Keratinocyte (primary cell): ENCODE measurements at regions not wholly inside any gene's neighbourhood (a gene's known extent, or its start where the extent isn't known, plus 50 kb on each side); places are given as distances from the start of the nearest gene placed in this dataset.

Source experiments
- DNase-seq: peaks from one replicate; pipeline ENCODE4 v3.0.0-alpha.2; 2011; ENCODE audit warnings: low read depth, missing footprints, low spot score
- FAIRE-seq: peaks from 2 replicates; lab custom pipeline; 2011; peaks lifted over from hg19 to GRCh38; lab: Jason Lieb, UNC
- H2AFZ ChIP-seq: 2 replicates; pipeline ENCODE4 v1.6.0; 2012; ENCODE audit warnings: low read length, control low read depth, inconsistent platforms; ENCODE audit not compliant: control insufficient read depth
- H3K27ac ChIP-seq: 2 replicates; pipeline ENCODE4 v1.5.1; 2011; ENCODE audit warnings: low read length; ENCODE audit not compliant: control insufficient read depth, insufficient read depth
- H3K27me3 ChIP-seq: 3 replicates; pipeline ENCODE4 v1.6.0; 2011; ENCODE audit warnings: low read length; ENCODE audit not compliant: control insufficient read depth, insufficient read depth; ENCODE audit errors: extremely low read depth
- H3K36me3 ChIP-seq, 2 experiments: 2 replicates in 1 of 2; 3 replicates in 1 of 2; pipeline ENCODE4 v1.5.1; 2011; ENCODE audit warnings: low read length in 2 of 2, mild to moderate bottlenecking in 1 of 2; ENCODE audit not compliant: control insufficient read depth in 2 of 2, insufficient read depth in 2 of 2; ENCODE audit errors: extremely low read depth in 1 of 2
- H3K4me1 ChIP-seq: 3 replicates; pipeline ENCODE4 v1.5.1; 2011; ENCODE audit warnings: low read length; ENCODE audit not compliant: control insufficient read depth, insufficient read depth; ENCODE audit errors: extremely low read depth
- H3K4me2 ChIP-seq: 3 replicates; pipeline ENCODE4 v1.6.0; 2011; ENCODE audit warnings: low read depth, low read length; ENCODE audit not compliant: control insufficient read depth, insufficient read depth; ENCODE audit errors: extremely low read depth
- H3K4me3 ChIP-seq, 3 experiments: fragments of 200-600 bp in 1 of 3; sonication (generic) in 1 of 3; 2 replicates in 2 of 3; 3 replicates in 1 of 3; pipeline ENCODE4 v1.5.1; 2011 to 2016; ENCODE audit warnings: low read length in 3 of 3, mild to moderate bottlenecking in 3 of 3, control low read depth in 2 of 3, inconsistent platforms in 1 of 3, low read depth in 1 of 3, mixed read lengths in 1 of 3, mixed run types in 1 of 3, moderate library complexity in 1 of 3; ENCODE audit not compliant: control insufficient read depth in 2 of 3, insufficient read depth in 2 of 3; ENCODE audit errors: extremely low read depth in 1 of 3
- H3K79me2 ChIP-seq: 2 replicates; pipeline ENCODE4 v1.6.0; 2012; ENCODE audit warnings: low read length; ENCODE audit not compliant: control insufficient read depth, insufficient read depth
- H3K9ac ChIP-seq: 3 replicates; pipeline ENCODE4 v1.6.0; 2011; ENCODE audit warnings: low read length; ENCODE audit not compliant: control insufficient read depth, insufficient read depth; ENCODE audit errors: extremely low read depth
- H3K9me1 ChIP-seq: 3 replicates; pipeline ENCODE4 v1.6.0; 2011; ENCODE audit warnings: low read length; ENCODE audit not compliant: control insufficient read depth, insufficient read depth; ENCODE audit errors: extremely low read depth
- H3K9me3 ChIP-seq: 2 replicates; pipeline ENCODE4 v1.5.1; 2012; ENCODE audit warnings: low read depth, low read length; ENCODE audit not compliant: control insufficient read depth
- H4K20me1 ChIP-seq: 3 replicates; pipeline ENCODE4 v1.6.0; 2011; ENCODE audit warnings: low read length; ENCODE audit not compliant: control insufficient read depth, insufficient read depth; ENCODE audit errors: extremely low read depth
- EZH2 ChIP-seq: IDR thresholded peaks from one replicate; pipeline ENCODE4 v1.6.1; 2012; ENCODE audit warnings: inconsistent platforms, mild to moderate bottlenecking, low read length, moderate library complexity
- dilution Hi-C: fragments of 300-500 bp; cut with MboI; formaldehyde crosslinking; loops from one replicate; pipeline ENCODE4 v1.7.0; 2020; ENCODE audit warnings: low sequenced_read_pairs; ENCODE audit not compliant: extremely low pct_ligation_motif_present
- TF ChIP-seq, protein P1 (sequence below), 3 experiments: IDR thresholded peaks in 1 of 3; conservative IDR thresholded peaks in 1 of 3; optimal IDR thresholded peaks in 1 of 3; 2 replicates in 2 of 3; 3 replicates in 1 of 3; pipeline versions ENCODE3 to v1.5.1; 2011; ENCODE audit warnings: low read length in 3 of 3, mild to moderate bottlenecking in 3 of 3, moderate library complexity in 2 of 3, control low read depth in 1 of 3, inconsistent platforms in 1 of 3; ENCODE audit not compliant: insufficient read depth in 2 of 3; ENCODE audit errors: extremely low read depth in 1 of 3

DNA sequence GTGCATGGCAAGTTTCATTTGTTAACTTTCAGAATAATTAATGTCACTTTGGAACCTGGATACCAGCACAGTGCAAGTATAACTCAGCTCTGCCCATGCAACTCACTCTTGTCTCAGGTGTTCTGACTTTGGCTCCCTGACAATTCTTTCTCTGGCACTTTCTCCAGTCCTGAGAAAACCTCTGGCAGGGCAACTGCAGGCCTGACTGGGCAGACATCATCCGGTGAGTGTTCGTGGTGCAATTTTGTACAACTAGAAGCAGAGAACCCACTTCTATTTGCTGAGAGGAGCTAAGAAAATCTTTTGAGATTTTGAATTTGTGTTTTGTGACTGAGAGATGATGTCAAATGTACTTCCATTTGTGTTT lies 143.0 kb downstream of the AQP4 start:
- dilution Hi-C loops, result no loop called here
- H3K79me2 ChIP-seq, result no peaks in the 10 kb centered on the region
- no peaks in the 10 kb centered on the region for H3K9me3 ChIP-seq
- H3K36me3 ChIP-seq, result no peaks in the 10 kb centered on the region
- no peak overlapping the region for H2AFZ ChIP-seq
- H3K4me1 ChIP-seq, result peaks cover 3% of the 10 kb centered on the region
- no peak overlapping the region for H3K4me2 ChIP-seq
- H3K9me1 ChIP-seq, result no peaks in the 10 kb centered on the region
- no peak for DNase-seq
- no peak overlapping the region for H3K4me3 ChIP-seq
- no peaks in the 10 kb centered on the region for H3K27me3 ChIP-seq
- H3K9ac ChIP-seq, result no peak overlapping the region
- H4K20me1 ChIP-seq, result no peaks in the 10 kb centered on the region
- TF ChIP-seq, protein P1, sequence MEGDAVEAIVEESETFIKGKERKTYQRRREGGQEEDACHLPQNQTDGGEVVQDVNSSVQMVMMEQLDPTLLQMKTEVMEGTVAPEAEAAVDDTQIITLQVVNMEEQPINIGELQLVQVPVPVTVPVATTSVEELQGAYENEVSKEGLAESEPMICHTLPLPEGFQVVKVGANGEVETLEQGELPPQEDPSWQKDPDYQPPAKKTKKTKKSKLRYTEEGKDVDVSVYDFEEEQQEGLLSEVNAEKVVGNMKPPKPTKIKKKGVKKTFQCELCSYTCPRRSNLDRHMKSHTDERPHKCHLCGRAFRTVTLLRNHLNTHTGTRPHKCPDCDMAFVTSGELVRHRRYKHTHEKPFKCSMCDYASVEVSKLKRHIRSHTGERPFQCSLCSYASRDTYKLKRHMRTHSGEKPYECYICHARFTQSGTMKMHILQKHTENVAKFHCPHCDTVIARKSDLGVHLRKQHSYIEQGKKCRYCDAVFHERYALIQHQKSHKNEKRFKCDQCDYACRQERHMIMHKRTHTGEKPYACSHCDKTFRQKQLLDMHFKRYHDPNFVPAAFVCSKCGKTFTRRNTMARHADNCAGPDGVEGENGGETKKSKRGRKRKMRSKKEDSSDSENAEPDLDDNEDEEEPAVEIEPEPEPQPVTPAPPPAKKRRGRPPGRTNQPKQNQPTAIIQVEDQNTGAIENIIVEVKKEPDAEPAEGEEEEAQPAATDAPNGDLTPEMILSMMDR (optimal IDR thresholded peaks at IDR 0.05 in 1 of 3, IDR thresholded peaks at IDR 0.05 in 1 of 3, conservative IDR thresholded peaks at IDR 0.05 in 1 of 3; ENCODE audit: extremely low read depth in 1 of 3, insufficient read depth in 2 of 3, low read length in 3 of 3), result no peak
- no peak for TF ChIP-seq EZH2
- no peak overlapping the region for H3K27ac ChIP-seq
- FAIRE-seq, result no peak

DNA sequence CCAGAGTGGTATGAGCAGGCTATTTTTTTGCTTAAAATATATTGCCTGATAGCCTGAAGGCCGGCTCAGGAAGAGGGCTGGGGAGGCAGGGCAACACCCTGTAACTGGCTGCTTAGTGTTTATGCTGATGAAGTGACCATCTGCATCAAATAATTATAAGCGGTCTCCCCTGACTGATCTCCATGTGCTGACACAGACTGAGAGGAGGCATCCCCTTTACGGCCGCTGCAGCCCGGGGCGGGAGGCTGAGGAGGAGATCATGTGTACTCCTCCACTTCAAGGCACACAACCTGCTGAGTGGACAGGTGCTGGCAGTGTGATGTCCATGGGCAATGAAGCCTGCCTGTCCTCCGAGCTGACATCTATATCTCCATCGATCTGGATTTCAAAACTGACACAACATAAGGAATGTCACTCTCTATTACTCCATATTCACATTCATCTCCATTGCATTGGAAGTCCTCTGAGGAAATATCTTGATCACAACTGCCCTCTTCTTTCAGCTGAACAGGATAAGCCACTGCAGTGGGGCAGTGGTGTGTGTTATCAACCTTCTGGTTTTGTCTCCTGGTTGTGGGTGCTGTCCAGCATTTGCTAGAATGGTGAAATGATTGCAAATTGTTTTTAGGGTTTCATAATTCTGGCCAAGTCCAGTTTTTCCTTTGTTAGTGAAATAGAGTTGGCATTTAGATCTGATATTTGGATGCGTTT lies 143.5 kb downstream of the AQP4 start:
- FAIRE-seq (no peak), DNase-seq (no peak)
- Histone ChIP-seq H3K4me3 (no peak overlapping the region), H3K9me1 (no peaks in the 10 kb centered on the region), H3K4me1 (peaks cover 3% of the 10 kb centered on the region), H3K9me3 (no peaks in the 10 kb centered on the region), H4K20me1 (no peaks in the 10 kb centered on the region), H3K27me3 (no peaks in the 10 kb centered on the region), H3K9ac (no peak overlapping the region), H3K27ac (no peak overlapping the region), H3K4me2 (no peak overlapping the region), H3K36me3 (no peaks in the 10 kb centered on the region), H2AFZ (no peak overlapping the region), H3K79me2 (no peaks in the 10 kb centered on the region)
- no peak for TF ChIP-seq EZH2
- TF ChIP-seq, protein P1 (optimal IDR thresholded peaks at IDR 0.05 in 1 of 3, IDR thresholded peaks at IDR 0.05 in 1 of 3, conservative IDR thresholded peaks at IDR 0.05 in 1 of 3; ENCODE audit: extremely low read depth in 1 of 3, insufficient read depth in 2 of 3, low read length in 3 of 3), result no peak
- dilution Hi-C loops, result no loop called here
